ENCODE measurements at regions not wholly inside any gene's neighbourhood (a gene's known extent, or its start where the extent isn't known, plus 50 kb on each side); places are given as distances from the start of the nearest gene placed in this dataset.

- H3K27ac ChIP-seq = no peak overlapping the region
- H3K27me3 ChIP-seq = no peaks in the 10 kb centered on the region
- TF ChIP-seq, protein P1, sequence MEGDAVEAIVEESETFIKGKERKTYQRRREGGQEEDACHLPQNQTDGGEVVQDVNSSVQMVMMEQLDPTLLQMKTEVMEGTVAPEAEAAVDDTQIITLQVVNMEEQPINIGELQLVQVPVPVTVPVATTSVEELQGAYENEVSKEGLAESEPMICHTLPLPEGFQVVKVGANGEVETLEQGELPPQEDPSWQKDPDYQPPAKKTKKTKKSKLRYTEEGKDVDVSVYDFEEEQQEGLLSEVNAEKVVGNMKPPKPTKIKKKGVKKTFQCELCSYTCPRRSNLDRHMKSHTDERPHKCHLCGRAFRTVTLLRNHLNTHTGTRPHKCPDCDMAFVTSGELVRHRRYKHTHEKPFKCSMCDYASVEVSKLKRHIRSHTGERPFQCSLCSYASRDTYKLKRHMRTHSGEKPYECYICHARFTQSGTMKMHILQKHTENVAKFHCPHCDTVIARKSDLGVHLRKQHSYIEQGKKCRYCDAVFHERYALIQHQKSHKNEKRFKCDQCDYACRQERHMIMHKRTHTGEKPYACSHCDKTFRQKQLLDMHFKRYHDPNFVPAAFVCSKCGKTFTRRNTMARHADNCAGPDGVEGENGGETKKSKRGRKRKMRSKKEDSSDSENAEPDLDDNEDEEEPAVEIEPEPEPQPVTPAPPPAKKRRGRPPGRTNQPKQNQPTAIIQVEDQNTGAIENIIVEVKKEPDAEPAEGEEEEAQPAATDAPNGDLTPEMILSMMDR (IDR thresholded peaks at IDR 0.05) = no peak
- H3K4me1 ChIP-seq = no peaks in the 10 kb centered on the region
- H3K36me3 ChIP-seq = no peaks in the 10 kb centered on the region
- DNase-seq (ENCODE audit: low spot score in 2 of 2) = no peak
- intact Hi-C loops (cut with DNase I) = no loop called here
- no peak overlapping the region for H3K4me3 ChIP-seq
- H3K9me3 ChIP-seq = no peaks in the 10 kb centered on the region
Measured at GRCh38 chr3:28800203-28800602, 451.6 kb upstream of the AZI2 start.

- DNase-seq (ENCODE audit: low spot score in 2 of 2) = no peak
Measured at GRCh38 chr3:28808068-28808467, 459.4 kb upstream of the AZI2 start.

GRCh38 chr3:28816017-28816416 is 464.9 kb upstream of the RBMS3 start:
- Histone ChIP-seq H3K27me3 (no peaks in the 10 kb centered on the region), H3K4me1 (no peaks in the 10 kb centered on the region), H3K4me3 (no peak overlapping the region), H3K36me3 (no peaks in the 10 kb centered on the region), H3K27ac (no peak overlapping the region), H3K9me3 (no peaks in the 10 kb centered on the region)
- DNase-seq (ENCODE audit: low spot score in 2 of 2) = no peak
- TF ChIP-seq, protein P1 (IDR thresholded peaks at IDR 0.05) = no peak
- intact Hi-C loops (cut with DNase I) = no loop called here

More at GRCh38 chr3:28808068-28808467, 459.4 kb upstream of the AZI2 start:
- no peak overlapping the region for H3K4me3 ChIP-seq
- no peaks in the 10 kb centered on the region for H3K27me3 ChIP-seq
- intact Hi-C loops (cut with DNase I) = no loop called here
- H3K36me3 ChIP-seq = no peaks in the 10 kb centered on the region
- TF ChIP-seq, protein P1 (IDR thresholded peaks at IDR 0.05) = no peak
- H3K4me1 ChIP-seq = no peaks in the 10 kb centered on the region
- H3K9me3 ChIP-seq = no peaks in the 10 kb centered on the region
- H3K27ac ChIP-seq = no peak overlapping the region

DNA sequence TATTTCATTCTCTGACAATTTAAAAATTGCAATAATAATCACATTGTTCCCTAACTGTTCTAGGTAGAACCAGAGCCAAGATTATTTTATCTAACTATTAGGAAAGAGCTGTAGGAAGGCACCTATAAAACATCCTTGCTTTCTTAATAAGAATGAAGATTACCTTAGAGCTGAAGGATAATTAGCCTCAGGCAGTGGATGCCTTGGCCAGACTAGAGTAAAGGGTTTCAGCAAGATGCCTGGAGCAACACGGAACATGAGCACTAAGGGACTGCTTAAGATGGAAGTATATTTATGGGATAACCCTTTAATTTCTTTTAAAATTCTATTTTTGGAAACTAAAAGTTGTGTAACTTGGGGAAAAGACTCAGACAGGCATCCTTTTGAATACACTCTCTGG is 456.6 kb upstream of the RBMS3 start:
- Histone ChIP-seq H3K27me3 (no peaks in the 10 kb centered on the region), H3K9me3 (no peaks in the 10 kb centered on the region), H3K27ac (no peak overlapping the region), H3K36me3 (no peaks in the 10 kb centered on the region), H3K4me3 (no peak overlapping the region), H3K4me1 (no peaks in the 10 kb centered on the region)
- DNase-seq (ENCODE audit: low spot score in 2 of 2) = no peak
- TF ChIP-seq, protein P1 (IDR thresholded peaks at IDR 0.05) = no peak
- intact Hi-C loops (cut with DNase I) = no loop called here

DNA sequence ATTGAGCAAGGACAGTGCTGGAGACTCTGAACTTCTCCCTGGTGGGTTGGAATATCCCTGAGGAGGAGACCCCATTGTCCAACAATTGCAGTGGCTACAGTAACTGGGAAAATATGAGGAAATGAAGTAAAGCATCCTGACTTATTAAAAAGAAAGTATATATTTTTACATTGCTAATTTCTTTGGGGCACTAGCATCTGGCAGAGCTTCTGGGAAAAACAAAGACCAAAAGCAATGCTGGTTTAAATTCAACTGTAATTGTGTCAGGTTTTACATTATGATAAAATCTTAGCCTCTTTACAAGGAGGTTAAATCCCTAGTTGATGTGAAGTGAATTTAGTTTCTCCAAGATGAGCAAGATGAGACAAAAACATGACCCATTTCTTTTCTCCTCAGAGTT is 454.0 kb upstream of the RBMS3 start:
- Histone ChIP-seq H3K27me3 (no peaks in the 10 kb centered on the region), H3K4me1 (no peaks in the 10 kb centered on the region), H3K4me3 (no peak overlapping the region), H3K27ac (no peak overlapping the region), H3K9me3 (no peaks in the 10 kb centered on the region), H3K36me3 (no peaks in the 10 kb centered on the region)
- no peak for DNase-seq (ENCODE audit: low spot score in 2 of 2)
- TF ChIP-seq, protein P1 (IDR thresholded peaks at IDR 0.05) = no peak
- intact Hi-C loops (cut with DNase I) = no loop called here

- H3K36me3 ChIP-seq = no peaks in the 10 kb centered on the region
- intact Hi-C loops (cut with DNase I) = no loop called here
- peak overlapping the region in 1 of 2 donors; percentile 40 for H3K4me3 ChIP-seq
- TF ChIP-seq, protein P1 (IDR thresholded peaks at IDR 0.05) = no peak
- no peaks in the 10 kb centered on the region for H3K4me1 ChIP-seq
- no peaks in the 10 kb centered on the region for H3K27me3 ChIP-seq
- no peaks in the 10 kb centered on the region for H3K9me3 ChIP-seq
- no peak overlapping the region for H3K27ac ChIP-seq
- no peak for DNase-seq (ENCODE audit: low spot score in 2 of 2)
Measured at GRCh38 chr3:28835249-28835648, 445.6 kb upstream of the RBMS3 start.

All from ascending aorta (tissue), 2 donors.